Stimulated activated CD8-positive, alpha-beta memory T cell treated with anti-CD3 and anti-CD28 coated beads, Interleukin-7, amount 100 ng/mL, for 4 hours (primary cell): ENCODE measurements at regions not wholly inside any gene's neighbourhood (a gene's known extent, or its start where the extent isn't known, plus 50 kb on each side); places are given as distances from the start of the nearest gene placed in this dataset.
"Not testable (repeated sequence)": the region's sequence is repeated elsewhere in the genome, so short reads cannot be mapped to it uniquely, and the experiment has no call there.

Experiments used
- DNase-seq, 2 donors: peaks; one replicate each; pipeline ENCODE4 v3.0.0-alpha.2; 2020; ENCODE audit warnings: low read depth in 2 of 2

GRCh38 chr5:152051499-152052454, 127.1 kb upstream of the GLRA1 start:
- DNase-seq: no peak

GRCh38 chr5:152046361-152046760, 121.7 kb upstream of the GLRA1 start:
- no peak for DNase-seq

- not testable (repeated sequence) for DNase-seq
These were observed 114.2 kb upstream of the GLRA1 start for GRCh38 chr5:152038856-152039255.

- peak in 1 of 2 donors; percentile 3 for DNase-seq
These were observed 101.8 kb upstream of the GLRA1 start for GRCh38 chr5:152026328-152027024.

- no peak for DNase-seq
These were observed 91.8 kb upstream of the GLRA1 start for GRCh38 chr5:152016421-152016820.

GRCh38 chr5:152007653-152008335, 83.1 kb upstream of the GLRA1 start:
- no peak for DNase-seq

GRCh38 chr5:152004095-152004494, 79.4 kb upstream of the GLRA1 start:
- no peak for DNase-seq
